C4-2B (cell line): ENCODE measurements at regions not wholly inside any gene's neighbourhood (a gene's known extent, or its start where the extent isn't known, plus 50 kb on each side); places are given as distances from the start of the nearest gene placed in this dataset.

Experiments
- CTCF ChIP-seq: fragments of 450-650 bp; conservative IDR thresholded peaks from 2 replicates; pipeline ENCODE4 v1.5.1; 2017; ENCODE audit warnings: mild to moderate bottlenecking
- ZFX ChIP-seq: fragments of 450-650 bp; IDR thresholded peaks from 2 replicates; pipeline ENCODE4 v1.6.1; 2017

GRCh38 chr11:97409141-97409540 is 1019.3 kb downstream of the JRKL start:
- TF ChIP-seq CTCF (no peak), ZFX (no peak)
